Renal pelvis (tissue), 1 donor: ENCODE measurements at regions not wholly inside any gene's neighbourhood (a gene's known extent, or its start where the extent isn't known, plus 50 kb on each side); places are given as distances from the start of the nearest gene placed in this dataset.
"Not testable (repeated sequence)": the region's sequence is repeated elsewhere in the genome, so short reads cannot be mapped to it uniquely, and the experiment has no call there.

Experiments used
- DNase-seq: peaks from one replicate; pipeline ENCODE4 v3.0.0-alpha.2; 2013

- no peak for DNase-seq
Measured at GRCh38 chr7:55303220-55303619, 61.9 kb upstream of the LANCL2 start.

- DNase-seq = no peak
Measured at GRCh38 chr7:55304018-55304762, 60.9 kb upstream of the LANCL2 start.

GRCh38 chr7:55305135-55305534 lies 60.0 kb upstream of the LANCL2 start:
- no peak for DNase-seq

DNA sequence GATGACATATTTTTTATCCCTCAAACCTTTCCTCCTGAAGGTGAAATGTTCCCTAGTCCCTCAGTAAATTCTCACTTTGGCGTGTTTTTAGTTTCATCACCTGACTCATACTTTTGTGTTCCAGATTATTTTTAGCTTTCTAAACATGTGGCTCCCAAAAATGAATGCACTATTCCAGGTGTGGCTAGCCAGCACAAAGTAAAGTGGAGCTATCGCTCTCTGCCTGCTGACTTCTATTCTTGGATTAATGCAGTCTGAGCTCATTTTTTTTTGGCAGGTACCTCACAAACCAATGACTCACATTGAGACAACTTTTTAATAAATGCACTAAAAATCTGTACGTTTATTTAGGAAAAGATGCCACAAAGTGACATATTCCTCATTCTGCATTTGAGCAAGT lies 58.8 kb upstream of the LANCL2 start:
- no peak for DNase-seq

DNA sequence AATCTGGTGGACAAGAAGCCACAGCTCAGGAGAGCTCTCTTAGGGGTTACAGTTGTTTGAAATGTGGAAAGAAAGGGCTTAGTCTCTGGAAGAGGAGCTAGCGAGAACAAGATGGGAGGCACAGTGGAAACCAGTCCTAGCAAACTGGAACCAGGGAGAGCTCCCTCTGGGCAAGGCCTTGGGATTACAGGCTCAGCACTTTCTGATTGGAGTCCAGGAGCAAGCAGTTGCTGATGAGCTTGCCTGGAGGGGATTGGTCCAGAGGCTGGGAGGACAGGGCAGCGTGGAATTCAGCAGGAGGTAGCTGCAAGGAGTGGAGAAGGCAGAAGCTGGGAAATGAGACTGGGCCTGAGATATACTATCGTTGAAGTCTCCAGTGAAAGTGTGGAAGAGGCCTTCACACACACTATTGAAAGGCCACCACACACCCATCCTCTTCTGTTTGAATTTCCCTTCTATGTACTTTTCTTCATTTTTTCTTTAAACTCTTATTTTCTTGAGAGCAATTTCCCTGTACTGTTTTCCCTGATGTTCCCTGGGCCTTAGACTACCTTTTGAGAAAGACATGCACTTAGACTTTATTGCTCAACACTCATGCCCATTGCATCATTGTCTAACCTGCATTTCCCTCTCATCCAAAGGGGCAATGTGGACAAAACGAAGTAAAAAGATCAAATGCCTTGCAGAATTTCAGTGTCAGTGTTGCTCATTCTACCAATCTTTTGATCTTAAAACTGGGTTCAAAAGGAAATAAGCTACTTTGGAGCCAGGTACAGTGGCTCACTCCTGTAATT lies 57.8 kb upstream of the LANCL2 start:
- DNase-seq = no peak

- no peak for DNase-seq
Measured at GRCh38 chr7:55308186-55308929, 56.8 kb upstream of the LANCL2 start.

DNA sequence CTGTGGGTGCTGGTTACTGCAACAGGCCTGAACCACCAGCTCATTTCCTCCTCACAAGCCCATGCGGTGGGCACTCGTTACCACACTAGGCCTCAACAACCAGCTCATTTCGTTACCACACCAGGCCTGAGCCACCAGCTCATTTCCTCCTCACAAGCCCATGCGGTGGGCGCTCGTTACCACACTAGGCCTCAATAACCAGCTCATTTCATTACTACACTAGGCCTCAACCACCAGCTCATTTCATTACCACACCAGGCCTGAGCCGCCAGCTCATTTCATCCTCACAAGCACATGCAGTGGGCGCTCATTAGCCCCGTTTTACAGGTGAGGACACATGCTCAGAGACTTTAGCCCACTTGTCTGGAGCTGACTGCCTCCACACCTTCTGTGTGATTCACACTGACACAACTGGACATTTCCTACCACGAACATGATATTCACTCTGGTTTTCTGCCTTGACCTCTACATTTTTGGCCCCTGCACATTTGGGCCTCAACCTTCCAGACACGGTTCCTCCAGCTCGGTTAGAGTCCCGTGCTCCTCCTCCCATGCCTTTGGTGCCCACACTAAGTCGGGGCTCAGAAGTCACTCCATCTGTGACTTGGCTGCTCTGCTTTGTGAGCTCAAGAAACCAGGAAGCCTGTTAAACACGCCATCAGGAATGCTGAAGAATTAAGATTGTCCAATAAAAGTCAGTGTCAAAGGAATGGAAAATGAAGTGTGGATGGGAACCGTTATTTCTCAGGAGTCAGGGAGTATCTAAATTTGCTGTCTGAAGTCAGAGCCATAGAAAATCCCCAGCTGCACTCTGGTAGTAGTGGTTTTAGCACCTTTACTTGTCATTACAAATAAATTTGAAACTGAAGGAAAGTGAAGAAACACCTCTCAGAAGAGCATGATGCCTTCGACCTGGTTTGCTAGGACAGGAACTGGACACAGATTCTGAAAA lies 55.8 kb upstream of the LANCL2 start:
- no peak for DNase-seq

DNA sequence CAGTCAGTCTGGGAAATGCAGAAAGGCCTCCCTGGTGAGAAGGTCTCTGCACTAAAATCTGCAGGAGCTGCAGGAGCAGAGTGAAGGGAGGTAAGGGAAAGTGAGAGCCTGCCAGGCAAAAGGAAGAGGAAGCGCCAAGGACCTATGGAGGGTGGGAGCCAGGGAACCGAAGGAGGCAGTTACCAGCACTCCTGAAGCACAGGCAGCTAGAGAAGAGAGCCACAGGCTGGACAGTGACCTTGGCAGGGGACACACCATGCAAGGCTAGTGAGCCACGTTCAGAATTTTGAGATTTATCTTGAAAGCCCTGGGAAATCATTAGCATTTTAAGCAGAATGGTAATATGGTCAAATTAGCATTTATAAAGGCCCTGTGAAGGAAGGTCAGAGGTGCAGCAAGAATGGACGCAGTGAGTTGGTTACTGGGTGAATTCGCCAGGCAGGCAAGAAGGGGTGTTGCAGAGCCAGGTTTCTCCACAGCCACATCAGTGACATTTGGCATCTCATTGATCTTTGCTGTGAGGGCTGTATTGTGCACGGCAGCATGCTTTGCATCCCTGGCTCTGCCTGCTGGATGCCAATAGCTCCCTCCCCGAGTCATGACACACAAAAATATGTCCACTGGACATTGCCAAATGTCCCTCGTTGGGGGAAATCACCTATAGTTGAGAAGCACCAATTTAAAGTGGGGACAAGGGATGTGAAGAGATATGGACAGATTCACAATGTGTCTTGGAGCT lies 54.7 kb upstream of the LANCL2 start:
- no peak for DNase-seq

DNA sequence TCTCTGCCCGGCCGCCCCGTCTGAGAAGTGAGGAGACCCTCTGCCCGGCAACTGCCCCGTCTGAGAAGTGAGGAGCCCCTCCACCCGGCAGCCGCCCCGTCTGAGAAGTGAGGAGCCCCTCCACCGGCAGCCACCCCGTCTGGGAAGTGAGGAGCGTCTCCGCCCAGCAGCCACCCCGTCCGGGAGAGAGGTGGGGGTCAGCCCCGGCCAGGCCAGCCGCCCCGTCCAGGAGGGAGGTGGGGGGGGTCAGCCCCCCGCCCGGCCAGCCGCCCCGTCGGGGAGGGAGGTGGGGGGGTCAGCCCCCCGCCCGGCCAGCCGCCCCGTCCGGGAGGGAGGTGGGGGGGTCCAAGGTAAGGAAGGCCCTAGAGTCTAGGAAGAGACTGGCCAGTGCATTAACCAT lies 53.2 kb upstream of the LANCL2 start:
- DNase-seq = not testable (repeated sequence)

DNA sequence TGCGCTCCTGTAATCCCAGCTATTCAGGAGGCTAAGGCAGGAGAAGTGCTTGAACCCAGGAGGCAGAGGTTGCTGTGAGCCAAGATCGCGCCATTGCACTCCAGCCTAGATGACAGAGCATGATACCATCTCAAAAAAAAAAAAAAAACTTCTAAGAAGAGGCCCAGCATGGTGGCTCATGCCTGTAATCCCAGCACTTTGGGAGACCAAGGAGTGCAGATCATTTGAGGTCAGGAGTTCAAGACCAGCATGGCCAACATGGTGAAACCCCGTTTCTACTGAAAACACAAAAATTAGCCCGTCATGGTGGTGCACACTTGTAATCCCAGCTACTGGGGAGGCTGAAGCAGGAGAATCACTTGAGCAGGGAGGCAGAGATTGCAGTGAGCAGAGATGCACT lies 51.5 kb upstream of the LANCL2 start:
- not testable (repeated sequence) for DNase-seq

DNA sequence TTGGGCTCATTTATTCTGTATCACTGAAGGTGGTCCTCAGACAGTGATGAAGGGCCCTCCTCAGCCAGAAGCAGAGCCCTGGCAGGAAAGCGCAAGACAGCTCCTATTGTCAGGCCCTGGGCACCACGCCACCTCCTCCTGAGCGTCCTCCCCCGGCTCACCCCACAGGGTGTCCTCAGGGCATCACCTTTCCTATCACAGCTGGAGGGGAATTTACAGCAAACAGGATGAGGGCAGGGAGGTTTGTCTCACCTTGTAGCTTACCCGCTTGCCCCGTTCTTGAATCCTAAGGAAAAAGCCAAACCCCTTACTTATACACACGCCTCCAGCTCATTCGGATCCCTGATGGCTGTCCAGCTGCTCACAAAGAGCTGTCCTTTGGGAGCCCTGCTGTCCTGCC lies 50.2 kb upstream of the LANCL2 start:
- no peak for DNase-seq
